Fibroblast of mammary gland (primary cell): ENCODE measurements at regions not wholly inside any gene's neighbourhood (a gene's known extent, or its start where the extent isn't known, plus 50 kb on each side); places are given as distances from the start of the nearest gene placed in this dataset.

ENCODE experiments used
- DNase-seq: peaks from one replicate; pipeline ENCODE4 v3.0.0-alpha.2; 2010; ENCODE audit warnings: low read depth
- H3K4me3 ChIP-seq: 2 replicates; pipeline ENCODE4 v1.5.1; 2011; ENCODE audit warnings: low read depth, mild to moderate bottlenecking, low read length, moderate library complexity; ENCODE audit not compliant: control insufficient read depth
- TF ChIP-seq, protein P1 (sequence below): conservative IDR thresholded peaks from 2 replicates; pipeline ENCODE4 v1.5.1; 2011; ENCODE audit warnings: low read depth, low read length, inconsistent platforms; ENCODE audit not compliant: control insufficient read depth, insufficient read depth

DNA sequence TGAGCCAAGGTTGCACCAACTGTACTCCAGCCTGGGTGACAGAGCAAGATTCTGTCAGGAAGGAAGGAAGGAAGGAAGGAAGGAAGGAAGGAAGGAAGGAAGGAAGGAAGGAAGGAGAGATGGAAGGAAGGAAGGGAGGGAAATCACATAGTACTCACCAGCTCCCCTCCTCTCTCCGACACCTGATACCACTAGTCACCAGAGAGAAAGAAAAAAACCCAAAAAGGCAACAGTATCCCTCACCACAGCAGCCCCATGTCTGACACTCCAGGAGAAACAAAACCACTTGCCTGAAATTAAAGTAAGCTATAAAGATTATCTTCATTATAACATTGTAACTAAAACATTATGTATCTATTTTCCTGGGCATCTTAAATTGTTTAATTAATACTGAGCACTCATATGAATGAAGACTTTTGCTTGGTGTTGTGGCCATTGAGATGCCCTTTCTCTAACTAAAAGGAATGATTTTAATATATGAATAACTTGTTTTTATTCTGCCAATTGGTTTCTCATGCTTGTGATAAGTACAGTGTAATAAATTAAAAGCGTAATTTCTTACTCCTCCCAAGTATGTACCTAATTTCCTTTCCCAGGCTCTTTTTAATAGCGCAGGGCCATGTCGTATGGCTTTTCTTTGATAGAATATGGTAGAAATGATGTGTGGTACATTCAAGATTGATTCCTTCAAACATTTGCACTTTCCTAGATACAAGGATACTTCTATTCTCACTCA, 390.0 kb downstream of the MMUT start:
- no peak overlapping the region for H3K4me3 ChIP-seq
- TF ChIP-seq, protein P1, sequence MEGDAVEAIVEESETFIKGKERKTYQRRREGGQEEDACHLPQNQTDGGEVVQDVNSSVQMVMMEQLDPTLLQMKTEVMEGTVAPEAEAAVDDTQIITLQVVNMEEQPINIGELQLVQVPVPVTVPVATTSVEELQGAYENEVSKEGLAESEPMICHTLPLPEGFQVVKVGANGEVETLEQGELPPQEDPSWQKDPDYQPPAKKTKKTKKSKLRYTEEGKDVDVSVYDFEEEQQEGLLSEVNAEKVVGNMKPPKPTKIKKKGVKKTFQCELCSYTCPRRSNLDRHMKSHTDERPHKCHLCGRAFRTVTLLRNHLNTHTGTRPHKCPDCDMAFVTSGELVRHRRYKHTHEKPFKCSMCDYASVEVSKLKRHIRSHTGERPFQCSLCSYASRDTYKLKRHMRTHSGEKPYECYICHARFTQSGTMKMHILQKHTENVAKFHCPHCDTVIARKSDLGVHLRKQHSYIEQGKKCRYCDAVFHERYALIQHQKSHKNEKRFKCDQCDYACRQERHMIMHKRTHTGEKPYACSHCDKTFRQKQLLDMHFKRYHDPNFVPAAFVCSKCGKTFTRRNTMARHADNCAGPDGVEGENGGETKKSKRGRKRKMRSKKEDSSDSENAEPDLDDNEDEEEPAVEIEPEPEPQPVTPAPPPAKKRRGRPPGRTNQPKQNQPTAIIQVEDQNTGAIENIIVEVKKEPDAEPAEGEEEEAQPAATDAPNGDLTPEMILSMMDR = no peak
- DNase-seq = no peak

DNA sequence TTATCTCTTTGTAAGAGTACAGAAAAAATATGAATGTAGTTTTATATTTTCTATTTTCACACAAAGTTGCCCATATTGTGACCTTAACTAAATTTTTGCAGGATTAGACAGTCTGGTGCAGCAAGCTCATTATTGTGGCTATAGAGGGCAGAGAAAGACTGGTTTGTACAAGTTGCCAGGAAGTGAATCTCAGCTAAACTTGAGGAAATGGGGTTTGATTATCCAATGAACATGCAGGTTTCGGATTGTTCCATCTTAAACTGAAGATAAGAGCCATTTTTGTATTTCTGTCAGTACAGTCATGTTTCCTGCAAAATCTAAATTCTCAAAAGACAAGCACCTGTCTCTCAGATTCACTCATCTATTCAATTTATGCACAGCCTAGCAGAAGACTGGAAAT, 390.9 kb downstream of the MMUT start:
- no peak overlapping the region for H3K4me3 ChIP-seq
- no peak for DNase-seq
- TF ChIP-seq, protein P1 = no peak

DNA sequence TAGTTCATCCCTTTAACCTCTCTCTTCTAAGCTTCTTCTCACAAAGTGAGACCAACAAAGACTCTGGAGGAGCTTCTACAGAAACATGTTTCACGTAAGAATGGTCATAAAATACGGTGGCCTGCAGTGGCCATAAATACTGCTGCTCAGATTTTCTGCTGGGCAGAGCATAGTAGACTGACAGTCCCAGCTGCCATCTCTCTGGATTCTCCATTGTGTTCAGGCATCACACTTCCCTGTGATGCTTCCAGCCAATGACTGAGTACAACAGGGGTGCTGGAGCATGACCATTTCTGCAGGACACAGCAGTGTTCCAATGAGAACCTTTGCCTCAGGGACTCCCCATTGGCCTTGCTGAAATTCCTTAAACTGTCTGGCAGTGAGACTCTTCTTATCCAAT, 392.6 kb downstream of the MMUT start:
- TF ChIP-seq, protein P1 = no peak
- H3K4me3 ChIP-seq = no peak overlapping the region
- DNase-seq = no peak

DNA sequence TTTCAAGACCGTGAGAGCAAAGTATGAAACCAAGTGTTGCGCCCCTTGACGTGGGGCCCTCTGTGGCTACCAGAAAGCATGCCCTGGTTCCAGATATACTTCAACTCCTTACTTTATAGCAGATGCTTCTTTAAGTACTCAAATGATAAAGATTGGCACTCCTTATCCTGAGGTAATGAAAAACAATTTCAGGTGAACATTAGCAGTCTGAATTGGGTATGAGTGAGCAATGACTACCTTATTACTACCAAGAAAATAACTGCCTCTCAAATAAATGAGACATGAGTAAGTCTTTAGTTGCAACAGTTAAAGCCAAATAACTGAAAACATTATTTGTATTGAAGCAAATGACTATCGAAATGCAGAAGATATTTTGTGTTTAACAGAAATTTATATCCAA, 408.7 kb downstream of the MMUT start:
- no peak for DNase-seq
- H3K4me3 ChIP-seq = no peak overlapping the region
- TF ChIP-seq, protein P1 = no peak

DNA sequence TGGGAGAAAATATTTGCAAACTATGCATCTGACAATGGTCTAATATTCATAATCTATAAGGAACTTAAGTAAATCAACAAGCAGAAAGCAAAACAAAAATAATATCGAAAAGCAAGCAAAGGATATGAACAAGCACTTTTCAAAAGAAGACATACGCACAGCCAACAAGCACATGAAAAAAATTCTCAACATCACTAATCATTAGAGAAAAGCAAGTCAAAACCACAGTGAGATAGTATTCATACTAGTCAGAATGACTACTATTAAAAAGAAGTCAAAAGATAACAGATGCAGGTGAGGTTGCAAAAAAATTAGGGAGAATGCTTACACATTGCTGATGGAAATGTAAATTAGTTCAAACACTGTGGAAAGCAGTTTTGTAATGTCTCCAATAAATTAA, 410.2 kb downstream of the MMUT start:
- H3K4me3 ChIP-seq = no peak overlapping the region
- TF ChIP-seq, protein P1 = no peak
- peak; percentile 4 for DNase-seq

DNA sequence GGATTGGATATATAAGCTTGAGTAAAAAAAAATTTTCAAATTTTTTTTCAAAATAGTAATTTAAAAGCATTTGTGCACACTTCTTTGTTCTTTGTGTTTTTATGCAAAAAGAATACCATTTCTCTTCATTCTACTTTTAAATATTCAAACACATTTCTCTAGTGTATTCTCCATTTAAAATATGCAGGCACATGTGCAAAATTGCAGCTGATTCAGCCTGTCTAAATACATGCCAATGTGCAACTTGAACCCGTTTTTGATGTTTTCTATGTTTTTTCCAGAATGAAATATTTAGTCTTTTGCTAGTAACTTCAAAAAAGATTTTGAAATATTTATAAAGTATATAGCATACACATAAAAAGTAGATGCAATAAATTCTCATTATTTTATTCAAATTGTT, 411.8 kb downstream of the MMUT start:
- H3K4me3 ChIP-seq = no peak overlapping the region
- TF ChIP-seq, protein P1 = no peak
- no peak for DNase-seq
